H7 (cell line): ENCODE measurements at regions not wholly inside any gene's neighbourhood (a gene's known extent, or its start where the extent isn't known, plus 50 kb on each side); places are given as distances from the start of the nearest gene placed in this dataset.
"Not testable (repeated sequence)": the region's sequence is repeated elsewhere in the genome, so short reads cannot be mapped to it uniquely, and the experiment has no call there.

Experiments
- DNase-seq: peaks from one replicate; pipeline ENCODE4 v3.0.0; 2012
- H3K27me3 ChIP-seq: 2 replicates; pipeline ENCODE4 v1.6.0; 2011; ENCODE audit warnings: mild to moderate bottlenecking, low read length; ENCODE audit not compliant: control insufficient read depth, insufficient read depth
- H3K36me3 ChIP-seq: replicated peaks from 2 replicates; pipeline ENCODE4 v1.5.1; 2011; ENCODE audit warnings: low read length; ENCODE audit not compliant: control insufficient read depth, insufficient read depth
- H3K4me3 ChIP-seq: 2 replicates; pipeline ENCODE4 v1.5.1; 2011; ENCODE audit warnings: low read depth, mild to moderate bottlenecking, control low read depth, low read length, moderate library complexity; ENCODE audit not compliant: insufficient read depth

GRCh38 chr5:17374973-17375742, 122.9 kb upstream of the TAF11L2 start:
- DNase-seq = peak; percentile 36
- no peak overlapping the region; the same call in 1 of the 2 replicates for H3K4me3 ChIP-seq
- H3K36me3 ChIP-seq = no peaks in the 10 kb centered on the region
- no peaks in the 10 kb centered on the region for H3K27me3 ChIP-seq

GRCh38 chr5:17375886-17376285, 122.1 kb upstream of the TAF11L2 start:
- not testable (repeated sequence) for H3K4me3 ChIP-seq, H3K36me3 ChIP-seq, DNase-seq, H3K27me3 ChIP-seq

GRCh38 chr5:17378346-17378997, 119.6 kb upstream of the TAF11L2 start:
- Histone ChIP-seq H3K27me3 (no peaks in the 10 kb centered on the region), H3K36me3 (no peaks in the 10 kb centered on the region), H3K4me3 (no peak overlapping the region)
- DNase-seq = no peak

GRCh38 chr5:17379100-17379951, 118.7 kb upstream of the TAF11L2 start:
- Histone ChIP-seq H3K36me3 (no peaks in the 10 kb centered on the region), H3K4me3 (no peak overlapping the region), H3K27me3 (no peaks in the 10 kb centered on the region)
- no peak for DNase-seq

- no peaks in the 10 kb centered on the region for H3K27me3 ChIP-seq
- no peak for DNase-seq
- H3K4me3 ChIP-seq = no peak overlapping the region
- no peaks in the 10 kb centered on the region for H3K36me3 ChIP-seq
Measured at GRCh38 chr5:17381932-17382331, 116.1 kb upstream of the TAF11L2 start.

- no peaks in the 10 kb centered on the region for H3K27me3 ChIP-seq
- no peaks in the 10 kb centered on the region for H3K36me3 ChIP-seq
- no peak for DNase-seq
- no peak overlapping the region for H3K4me3 ChIP-seq
Measured at GRCh38 chr5:17383526-17383925, 114.5 kb upstream of the TAF11L2 start.

GRCh38 chr5:17384181-17384580, 113.8 kb upstream of the TAF11L2 start:
- no peak overlapping the region for H3K4me3 ChIP-seq
- no peaks in the 10 kb centered on the region for H3K36me3 ChIP-seq
- DNase-seq = no peak
- H3K27me3 ChIP-seq = no peaks in the 10 kb centered on the region

- Histone ChIP-seq H3K4me3 (no peak overlapping the region), H3K36me3 (no peaks in the 10 kb centered on the region), H3K27me3 (no peaks in the 10 kb centered on the region)
- DNase-seq = no peak
Measured at GRCh38 chr5:17388717-17389116, 109.3 kb upstream of the TAF11L2 start.

- Histone ChIP-seq H3K36me3 (no peaks in the 10 kb centered on the region), H3K4me3 (no peak overlapping the region), H3K27me3 (no peaks in the 10 kb centered on the region; the same call in 1 of the 2 replicates)
- DNase-seq = no peak
Measured at GRCh38 chr5:17394086-17394485, 103.9 kb upstream of the TAF11L2 start.

- no peak for DNase-seq
- Histone ChIP-seq H3K36me3 (no peaks in the 10 kb centered on the region), H3K27me3 (no peaks in the 10 kb centered on the region; the same call in 1 of the 2 replicates), H3K4me3 (no peak overlapping the region)
Measured at GRCh38 chr5:17395106-17395880, 102.7 kb upstream of the TAF11L2 start.

- Histone ChIP-seq H3K36me3 (no peaks in the 10 kb centered on the region), H3K4me3 (no peak overlapping the region), H3K27me3 (no peaks in the 10 kb centered on the region; the same call in 1 of the 2 replicates)
- no peak for DNase-seq
Measured at GRCh38 chr5:17396247-17396646, 101.8 kb upstream of the TAF11L2 start.

GRCh38 chr5:17398431-17398830, 99.6 kb upstream of the TAF11L2 start:
- H3K36me3 ChIP-seq = no peaks in the 10 kb centered on the region
- DNase-seq = no peak
- H3K27me3 ChIP-seq = no peaks in the 10 kb centered on the region; the same call in 1 of the 2 replicates
- H3K4me3 ChIP-seq = no peak overlapping the region

- DNase-seq = no peak
- Histone ChIP-seq H3K4me3 (no peak overlapping the region), H3K36me3 (no peaks in the 10 kb centered on the region), H3K27me3 (peaks cover 1% of the 10 kb centered on the region)
Measured at GRCh38 chr5:17398866-17399835, 98.9 kb upstream of the TAF11L2 start.
